Ishikawa (cell line): ENCODE measurements at regions not wholly inside any gene's neighbourhood (a gene's known extent, or its start where the extent isn't known, plus 50 kb on each side); places are given as distances from the start of the nearest gene placed in this dataset.

Source experiments
- CEBPB ChIP-seq: IDR thresholded peaks from 2 replicates; pipeline ENCODE4 v1.6.1; 2012
- CREB1 ChIP-seq: IDR thresholded peaks from 2 replicates; pipeline ENCODE4 v1.6.1; 2012; ENCODE audit warnings: low read depth
- EGR1 ChIP-seq: IDR thresholded peaks from 2 replicates; pipeline ENCODE4 v1.6.1; 2012
- EP300 ChIP-seq: IDR thresholded peaks from 2 replicates; pipeline ENCODE4 v1.6.1; 2012; ENCODE audit warnings: borderline replicate concordance
- FOXM1 ChIP-seq: IDR thresholded peaks from 2 replicates; pipeline ENCODE4 v1.6.1; 2012; ENCODE audit warnings: low read depth, borderline replicate concordance
- NFIC ChIP-seq: IDR thresholded peaks from 2 replicates; pipeline ENCODE4 v1.6.1; 2012
- RAD21 ChIP-seq: IDR thresholded peaks from 2 replicates; pipeline ENCODE4 v1.6.1; 2012; ENCODE audit warnings: low read depth
- TAF1 ChIP-seq: IDR thresholded peaks from 2 replicates; pipeline ENCODE4 v1.6.1; 2012; ENCODE audit warnings: low read depth, mild to moderate bottlenecking
- YY1 ChIP-seq: IDR thresholded peaks from 2 replicates; pipeline ENCODE4 v1.6.1; 2012; ENCODE audit warnings: low read depth
- TF ChIP-seq, protein P1 (sequence below): IDR thresholded peaks from 2 replicates; pipeline ENCODE4 v1.6.1; 2012
- TF ChIP-seq, protein P2 (sequence below): IDR thresholded peaks from 2 replicates; pipeline ENCODE4 v1.6.1; 2012; ENCODE audit warnings: low read depth, mild to moderate bottlenecking
- TF ChIP-seq, protein P3 (sequence below): IDR thresholded peaks from 2 replicates; pipeline ENCODE4 v1.6.1; 2012

DNA sequence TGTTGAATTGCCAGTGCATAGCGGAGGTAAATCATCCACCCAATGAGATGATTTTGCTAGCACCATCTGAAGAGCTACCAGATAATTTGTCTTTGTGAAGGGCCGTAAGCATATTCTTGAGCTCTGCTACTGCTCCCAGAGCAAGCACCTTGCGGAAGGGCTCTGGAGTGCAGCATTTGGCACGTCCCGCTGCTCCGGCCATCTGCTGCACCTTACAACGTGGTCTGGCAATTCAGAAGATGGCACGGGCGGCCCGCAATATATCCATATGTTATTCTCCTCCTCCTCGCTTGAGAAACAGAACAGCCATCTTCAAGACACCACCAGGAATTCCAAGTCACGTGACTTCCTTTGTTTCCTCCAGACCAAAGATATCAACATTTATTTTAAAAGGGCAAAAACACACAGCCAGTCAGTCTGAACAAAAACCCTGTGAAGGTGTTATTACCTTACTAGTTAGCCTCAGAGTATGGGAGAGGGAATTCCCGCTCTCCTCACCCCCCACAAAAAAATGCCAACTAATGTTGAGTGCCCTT is 1095.7 kb upstream of the TENM3 start:
- TF ChIP-seq, protein P1, sequence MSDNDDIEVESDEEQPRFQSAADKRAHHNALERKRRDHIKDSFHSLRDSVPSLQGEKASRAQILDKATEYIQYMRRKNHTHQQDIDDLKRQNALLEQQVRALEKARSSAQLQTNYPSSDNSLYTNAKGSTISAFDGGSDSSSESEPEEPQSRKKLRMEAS = no peak
- no peak for TF ChIP-seq RAD21
- TF ChIP-seq FOXM1 = no peak
- TF ChIP-seq TAF1 = no peak
- no peak for TF ChIP-seq CEBPB
- TF ChIP-seq, protein P2, sequence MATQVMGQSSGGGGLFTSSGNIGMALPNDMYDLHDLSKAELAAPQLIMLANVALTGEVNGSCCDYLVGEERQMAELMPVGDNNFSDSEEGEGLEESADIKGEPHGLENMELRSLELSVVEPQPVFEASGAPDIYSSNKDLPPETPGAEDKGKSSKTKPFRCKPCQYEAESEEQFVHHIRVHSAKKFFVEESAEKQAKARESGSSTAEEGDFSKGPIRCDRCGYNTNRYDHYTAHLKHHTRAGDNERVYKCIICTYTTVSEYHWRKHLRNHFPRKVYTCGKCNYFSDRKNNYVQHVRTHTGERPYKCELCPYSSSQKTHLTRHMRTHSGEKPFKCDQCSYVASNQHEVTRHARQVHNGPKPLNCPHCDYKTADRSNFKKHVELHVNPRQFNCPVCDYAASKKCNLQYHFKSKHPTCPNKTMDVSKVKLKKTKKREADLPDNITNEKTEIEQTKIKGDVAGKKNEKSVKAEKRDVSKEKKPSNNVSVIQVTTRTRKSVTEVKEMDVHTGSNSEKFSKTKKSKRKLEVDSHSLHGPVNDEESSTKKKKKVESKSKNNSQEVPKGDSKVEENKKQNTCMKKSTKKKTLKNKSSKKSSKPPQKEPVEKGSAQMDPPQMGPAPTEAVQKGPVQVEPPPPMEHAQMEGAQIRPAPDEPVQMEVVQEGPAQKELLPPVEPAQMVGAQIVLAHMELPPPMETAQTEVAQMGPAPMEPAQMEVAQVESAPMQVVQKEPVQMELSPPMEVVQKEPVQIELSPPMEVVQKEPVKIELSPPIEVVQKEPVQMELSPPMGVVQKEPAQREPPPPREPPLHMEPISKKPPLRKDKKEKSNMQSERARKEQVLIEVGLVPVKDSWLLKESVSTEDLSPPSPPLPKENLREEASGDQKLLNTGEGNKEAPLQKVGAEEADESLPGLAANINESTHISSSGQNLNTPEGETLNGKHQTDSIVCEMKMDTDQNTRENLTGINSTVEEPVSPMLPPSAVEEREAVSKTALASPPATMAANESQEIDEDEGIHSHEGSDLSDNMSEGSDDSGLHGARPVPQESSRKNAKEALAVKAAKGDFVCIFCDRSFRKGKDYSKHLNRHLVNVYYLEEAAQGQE = no peak
- TF ChIP-seq NFIC = no peak
- TF ChIP-seq, protein P3, sequence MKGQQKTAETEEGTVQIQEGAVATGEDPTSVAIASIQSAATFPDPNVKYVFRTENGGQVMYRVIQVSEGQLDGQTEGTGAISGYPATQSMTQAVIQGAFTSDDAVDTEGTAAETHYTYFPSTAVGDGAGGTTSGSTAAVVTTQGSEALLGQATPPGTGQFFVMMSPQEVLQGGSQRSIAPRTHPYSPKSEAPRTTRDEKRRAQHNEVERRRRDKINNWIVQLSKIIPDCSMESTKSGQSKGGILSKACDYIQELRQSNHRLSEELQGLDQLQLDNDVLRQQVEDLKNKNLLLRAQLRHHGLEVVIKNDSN = no peak
- TF ChIP-seq EP300 = no peak
- TF ChIP-seq EGR1 = no peak
- TF ChIP-seq CREB1 = no peak
- TF ChIP-seq YY1 = no peak
